GM19324 (cell line): ENCODE measurements at regions not wholly inside any gene's neighbourhood (a gene's known extent, or its start where the extent isn't known, plus 50 kb on each side); places are given as distances from the start of the nearest gene placed in this dataset.
A peak's percentile ranks its signal among the peaks of the same experiment; 100 is the strongest.

Experiments
- ATAC-seq: cut with Tn5 transposase; IDR thresholded peaks from one replicate; pipeline ENCODE4 v1.9.1; 2021; ENCODE audit warnings: mild to moderate bottlenecking, moderate library complexity; ENCODE audit not compliant: unreplicated experiment, low FRiP score

GRCh38 chr1:94734963-94735901 lies 84.9 kb upstream of the SLC44A3 start:
- ATAC-seq = no peak

GRCh38 chr1:94731891-94732290 lies 88.3 kb upstream of the SLC44A3 start:
- ATAC-seq = no peak

GRCh38 chr1:94730450-94730849 lies 89.7 kb upstream of the SLC44A3 start:
- ATAC-seq = no peak

- no peak for ATAC-seq
These were observed 90.9 kb upstream of the SLC44A3 start for GRCh38 chr1:94729267-94729666.

DNA sequence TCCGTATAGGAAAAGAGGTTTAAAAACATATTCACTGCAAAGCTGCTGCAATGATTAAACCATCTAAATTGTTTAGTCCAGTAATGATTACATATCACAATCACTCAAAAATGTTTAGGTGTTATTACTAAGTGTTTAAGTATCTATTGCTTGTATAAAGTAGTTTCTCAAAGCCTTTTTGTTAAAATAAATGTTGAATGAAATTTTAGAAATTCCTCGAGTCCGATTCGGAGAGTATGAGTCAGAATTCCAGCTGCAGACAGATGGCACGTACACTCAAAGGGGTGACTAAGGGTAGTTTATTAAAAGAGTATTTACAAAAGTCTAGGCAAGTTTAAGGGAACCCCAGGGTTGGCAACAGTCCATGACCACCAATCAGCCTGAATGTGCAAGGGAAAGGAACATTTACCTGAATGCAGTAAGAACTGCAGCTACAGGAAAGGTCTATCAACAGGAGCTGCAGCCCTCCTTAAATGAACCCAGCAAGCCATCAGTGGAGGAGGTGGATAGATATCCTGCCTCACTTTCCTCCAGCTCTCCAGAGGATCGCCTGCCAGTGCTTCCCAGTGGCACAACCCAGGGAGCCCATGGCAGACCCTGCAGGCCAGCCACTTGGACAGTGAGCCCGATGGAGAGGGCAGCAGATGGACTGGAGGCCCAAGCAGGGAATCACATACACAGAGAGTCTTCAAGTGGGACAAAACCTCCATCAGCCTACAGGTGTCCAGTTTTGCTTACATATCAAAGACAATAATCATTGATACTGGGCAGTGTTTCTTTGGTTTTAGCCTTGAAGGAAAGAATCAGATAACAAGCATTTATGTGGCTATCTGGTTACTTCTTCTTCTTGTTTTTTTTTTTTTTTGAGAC lies 92.1 kb upstream of the SLC44A3 start:
- ATAC-seq = no peak

GRCh38 chr1:94726981-94727685 lies 93.0 kb upstream of the SLC44A3 start:
- no peak for ATAC-seq

DNA sequence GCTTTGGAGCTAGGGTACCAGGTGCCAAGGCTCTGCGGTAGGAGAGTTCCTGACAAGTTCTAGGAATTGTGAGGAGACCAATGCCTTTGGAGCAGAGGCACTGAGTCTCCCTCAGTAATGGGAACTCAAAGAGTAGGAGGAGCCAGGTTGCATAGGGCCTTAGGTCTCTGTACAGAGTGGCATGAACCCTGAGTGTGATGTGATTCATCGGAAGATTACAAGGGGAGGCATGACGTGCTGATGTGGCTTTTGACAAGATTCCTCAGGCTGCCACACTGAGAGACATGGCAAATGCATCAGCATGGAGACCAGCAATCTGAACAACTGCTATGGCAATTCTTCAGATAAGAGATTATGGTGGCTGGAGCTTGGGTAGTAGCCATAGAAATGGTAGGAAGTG lies 94.6 kb upstream of the SLC44A3 start:
- ATAC-seq = no peak

GRCh38 chr1:94723894-94724293 lies 96.3 kb upstream of the SLC44A3 start:
- ATAC-seq = no peak

DNA sequence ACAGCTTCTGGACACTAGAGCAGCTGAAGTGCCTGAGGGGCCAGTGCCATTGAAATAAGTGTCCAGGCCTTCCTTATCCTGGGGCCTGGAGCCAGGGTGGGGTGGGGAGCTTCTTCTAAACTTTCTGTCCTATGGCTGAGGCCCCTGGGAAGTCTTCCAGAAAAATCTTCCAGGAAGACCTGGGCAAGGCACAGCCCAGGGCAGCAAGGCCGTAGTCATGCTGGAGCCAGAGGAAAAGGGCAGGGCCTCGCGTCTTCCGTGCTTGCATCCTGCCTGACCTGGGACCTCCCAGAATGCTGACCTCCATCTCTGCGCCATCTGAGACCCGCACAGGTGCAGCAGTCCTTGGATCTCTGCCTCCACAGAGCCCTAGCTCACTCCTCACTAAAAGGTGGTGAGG lies 96.7 kb upstream of the SLC44A3 start:
- ATAC-seq = no peak

- ATAC-seq = no peak
These were observed 98.0 kb upstream of the SLC44A3 start for GRCh38 chr1:94722181-94722580.

DNA sequence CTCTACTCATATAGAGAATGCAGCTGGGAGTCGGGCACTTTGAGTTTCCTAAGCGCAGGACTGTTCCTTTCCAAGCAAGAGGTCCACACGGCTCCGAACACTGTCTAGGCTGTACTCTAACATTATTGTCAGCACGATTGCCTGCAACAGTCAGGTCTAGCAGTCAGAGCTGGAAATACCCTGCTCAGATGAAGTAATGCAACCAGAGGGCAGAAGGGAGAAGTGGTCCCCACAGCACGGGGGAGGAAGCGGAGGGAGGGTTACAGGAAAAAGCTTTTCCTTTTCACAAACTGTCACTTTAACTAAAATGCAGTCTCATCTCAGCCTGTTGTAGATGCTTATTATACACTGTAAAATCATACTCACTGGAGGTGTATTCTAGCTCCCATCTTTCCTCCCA lies 98.9 kb upstream of the SLC44A3 start:
- no peak for ATAC-seq

DNA sequence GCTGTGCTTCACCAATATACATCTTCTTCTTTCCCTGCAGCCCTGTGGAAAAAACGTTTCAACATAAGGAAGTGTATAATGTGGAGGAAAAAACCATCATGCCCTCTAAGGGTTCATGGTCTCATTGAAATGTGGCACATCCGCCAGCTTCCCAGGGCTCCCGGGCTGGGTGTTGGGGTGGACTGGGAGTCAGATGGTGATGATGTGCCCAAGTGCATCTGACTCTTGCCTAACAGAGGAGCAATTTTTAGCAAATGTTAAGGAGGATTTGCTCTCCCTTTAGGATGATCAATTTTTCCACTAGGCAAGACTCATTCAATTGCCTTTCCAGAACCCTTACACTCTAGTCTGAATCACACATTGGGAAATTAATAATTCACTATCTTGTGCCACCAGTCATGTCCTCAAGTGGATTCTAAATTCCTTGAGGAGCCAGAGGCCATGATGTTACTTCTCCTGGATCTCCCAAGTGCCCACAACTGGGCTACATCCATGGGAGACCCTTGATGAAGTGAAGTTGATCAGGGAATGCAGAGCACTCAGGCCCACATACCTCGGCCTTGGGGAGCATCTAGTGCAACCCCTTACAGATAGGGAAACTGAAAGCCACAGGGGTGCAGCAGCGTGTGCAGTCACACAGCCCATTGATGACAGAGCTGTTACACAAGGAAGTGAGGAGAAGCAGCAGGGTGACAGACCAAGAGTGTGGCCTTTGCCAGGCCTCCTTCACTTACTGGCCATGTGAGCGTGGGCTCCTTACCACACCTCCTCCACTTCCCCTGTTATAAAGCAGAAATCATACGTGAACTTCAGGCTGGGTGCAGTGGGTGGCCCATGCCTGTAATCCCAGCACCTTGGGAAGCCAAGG lies 100.0 kb upstream of the SLC44A3 start:
- peak; percentile 99 for ATAC-seq

- ATAC-seq = no peak
These were observed 103.2 kb upstream of the SLC44A3 start for GRCh38 chr1:94716965-94717364.

DNA sequence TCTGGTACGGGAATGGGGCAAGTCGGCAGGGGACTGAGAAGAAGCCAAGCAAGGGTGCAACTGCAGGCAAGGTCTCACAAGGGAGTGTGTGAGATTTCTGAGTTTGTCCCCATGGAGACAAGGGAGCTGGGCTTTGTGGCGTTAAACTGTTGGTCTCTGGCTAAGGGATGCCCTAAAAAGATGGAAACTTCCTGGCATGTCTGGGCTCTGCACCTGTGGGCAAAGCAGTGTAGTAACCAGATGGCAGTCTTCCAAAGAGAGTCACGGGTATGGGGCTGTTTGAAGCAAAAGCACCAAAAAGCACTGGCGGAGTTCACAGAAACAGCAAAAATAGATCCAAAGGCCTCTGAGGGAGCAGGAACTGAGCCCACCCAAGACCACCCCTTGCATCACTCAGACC lies 104.8 kb upstream of the SLC44A3 start:
- ATAC-seq = no peak

- no peak for ATAC-seq
These were observed 105.6 kb upstream of the SLC44A3 start for GRCh38 chr1:94714552-94714951.

DNA sequence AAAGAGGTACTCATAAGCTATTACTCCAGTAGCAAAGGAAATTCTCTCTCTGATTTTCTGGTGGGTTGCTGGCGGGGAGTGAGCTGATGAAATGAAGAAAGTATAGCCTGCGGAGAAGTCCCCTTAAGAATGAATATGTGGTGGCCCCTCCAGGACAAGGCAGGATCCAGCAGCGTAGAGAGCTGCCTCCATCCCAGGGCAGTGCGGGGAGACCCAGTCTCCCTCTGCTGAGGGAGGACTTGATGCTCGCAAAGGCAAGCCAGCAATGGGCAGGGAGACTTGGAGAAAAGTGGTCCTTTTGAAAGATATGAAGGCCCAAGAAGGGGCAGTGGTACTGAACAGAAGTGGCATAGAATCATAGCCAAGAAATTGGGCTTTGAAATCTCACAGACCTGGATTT lies 106.0 kb upstream of the SLC44A3 start:
- no peak for ATAC-seq

DNA sequence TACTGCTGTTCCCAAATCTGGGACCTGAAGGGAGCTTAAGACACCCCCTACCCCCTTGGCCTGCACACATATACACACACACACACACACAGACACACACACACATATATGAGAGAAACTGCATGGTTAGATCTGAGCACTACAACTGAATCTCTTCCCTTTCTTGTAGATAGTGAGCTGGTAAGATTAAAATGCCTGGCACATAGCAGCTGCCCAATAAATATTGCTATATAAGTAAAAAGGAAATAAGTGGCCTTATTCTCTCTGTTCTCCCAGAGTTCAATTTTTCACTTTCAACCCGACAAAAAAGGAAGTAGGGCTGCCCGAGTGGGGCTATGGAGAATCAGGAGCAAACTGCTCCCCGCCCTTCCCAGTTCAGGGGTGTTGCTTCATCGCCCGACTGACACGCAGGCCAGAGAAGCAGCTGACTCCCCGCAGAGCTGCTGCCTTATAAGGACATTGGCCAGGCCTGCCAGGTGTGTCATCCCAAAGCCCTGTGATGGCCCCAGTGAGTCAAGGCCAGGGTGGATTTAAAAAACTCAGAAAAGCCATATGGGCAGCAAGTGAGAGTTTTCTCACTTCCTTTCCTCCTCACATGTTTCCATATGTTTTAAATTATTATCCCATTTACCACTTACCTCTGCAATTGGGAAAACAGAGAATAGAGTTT lies 106.5 kb upstream of the SLC44A3 start:
- peak; percentile 47 for ATAC-seq

- no peak for ATAC-seq
These were observed 110.1 kb upstream of the SLC44A3 start for GRCh38 chr1:94709891-94710581.

GRCh38 chr1:94708811-94709210 lies 111.3 kb upstream of the SLC44A3 start:
- no peak for ATAC-seq
